GM12874 (cell line): ENCODE measurements at regions not wholly inside any gene's neighbourhood (a gene's known extent, or its start where the extent isn't known, plus 50 kb on each side); places are given as distances from the start of the nearest gene placed in this dataset.

Source experiments
- CTCF ChIP-seq: IDR thresholded peaks from 2 replicates; pipeline ENCODE4 v1.5.1; 2011; ENCODE audit warnings: low read depth, mild to moderate bottlenecking, control low read depth, low read length, moderate library complexity; ENCODE audit not compliant: insufficient read depth

GRCh38 chr2:122236152-122236874 lies 480.9 kb downstream of the TSN start:
- no peak for TF ChIP-seq CTCF

GRCh38 chr2:122236925-122237324 lies 481.5 kb downstream of the TSN start:
- TF ChIP-seq CTCF = no peak

GRCh38 chr2:122237450-122237849 lies 482.0 kb downstream of the TSN start:
- TF ChIP-seq CTCF = no peak

- TF ChIP-seq CTCF = no peak
Measured at GRCh38 chr2:122238006-122238559, 482.6 kb downstream of the TSN start.

- TF ChIP-seq CTCF = no peak
Measured at GRCh38 chr2:122239440-122239839, 484.0 kb downstream of the TSN start.

GRCh38 chr2:122244598-122245229 lies 489.3 kb downstream of the TSN start:
- TF ChIP-seq CTCF = no peak

GRCh38 chr2:122249673-122250072 lies 494.2 kb downstream of the TSN start:
- no peak for TF ChIP-seq CTCF
